ENCODE measurements at regions not wholly inside any gene's neighbourhood (a gene's known extent, or its start where the extent isn't known, plus 50 kb on each side); places are given as distances from the start of the nearest gene placed in this dataset.

DNA sequence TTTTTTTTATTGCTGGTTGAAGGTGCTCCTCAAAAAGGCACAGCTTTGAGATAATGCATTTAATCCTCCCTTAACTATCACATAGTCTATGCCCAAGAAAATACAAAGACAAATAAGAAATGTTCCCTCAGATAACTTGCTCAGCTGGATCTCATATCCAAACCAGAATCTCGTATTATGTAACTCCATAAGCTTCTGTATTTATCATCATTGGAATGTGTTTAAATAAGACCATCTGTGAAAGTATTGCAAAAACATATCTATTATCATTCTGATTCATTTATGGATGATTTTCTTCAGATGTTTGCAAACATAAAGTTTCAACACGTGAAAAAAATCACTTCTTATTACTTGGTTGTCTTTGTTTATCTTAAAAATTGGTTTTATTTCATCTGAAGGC lies 190.9 kb downstream of the IRS2 start:
- DNase-seq (ENCODE audit: low read depth) = peak; percentile 77

DNA sequence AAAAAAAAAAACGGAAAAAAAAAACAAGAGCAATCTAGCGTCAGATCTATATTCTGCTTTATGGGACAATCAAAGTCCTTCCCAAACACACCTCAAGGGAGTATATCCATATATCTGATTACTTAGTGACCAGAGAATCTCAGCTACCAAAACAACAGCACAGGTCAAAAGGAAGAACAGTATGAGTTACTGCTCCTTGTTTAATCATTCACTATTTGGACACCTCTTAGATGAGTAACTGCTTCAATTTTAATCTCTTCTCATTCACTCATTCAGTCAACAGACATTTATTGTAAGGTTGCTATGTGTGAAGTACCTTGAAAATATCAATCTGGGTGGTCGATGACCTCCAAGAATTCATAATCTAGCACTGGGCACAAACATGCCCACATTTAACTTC lies 193.2 kb downstream of the IRS2 start:
- no peak for DNase-seq (ENCODE audit: low read depth)

DNA sequence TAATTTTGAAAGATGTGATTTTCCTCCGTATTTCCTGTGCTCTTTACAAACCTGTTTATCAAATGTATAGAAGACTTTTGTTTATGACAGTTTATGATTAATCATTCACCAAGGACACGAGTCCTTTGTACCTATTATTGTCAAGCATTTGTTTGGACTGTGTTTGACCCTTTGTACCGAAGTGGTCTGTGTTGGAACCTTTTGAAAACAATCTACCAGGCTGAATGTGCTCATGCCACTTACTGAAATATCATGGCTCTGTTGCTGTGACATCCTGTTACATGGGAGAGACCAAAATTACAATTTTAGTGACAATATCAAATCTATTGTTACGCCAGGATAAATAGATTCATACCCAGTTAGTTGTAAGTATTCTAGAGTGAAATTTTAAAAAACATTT lies 193.6 kb downstream of the IRS2 start:
- no peak for DNase-seq (ENCODE audit: low read depth)

DNA sequence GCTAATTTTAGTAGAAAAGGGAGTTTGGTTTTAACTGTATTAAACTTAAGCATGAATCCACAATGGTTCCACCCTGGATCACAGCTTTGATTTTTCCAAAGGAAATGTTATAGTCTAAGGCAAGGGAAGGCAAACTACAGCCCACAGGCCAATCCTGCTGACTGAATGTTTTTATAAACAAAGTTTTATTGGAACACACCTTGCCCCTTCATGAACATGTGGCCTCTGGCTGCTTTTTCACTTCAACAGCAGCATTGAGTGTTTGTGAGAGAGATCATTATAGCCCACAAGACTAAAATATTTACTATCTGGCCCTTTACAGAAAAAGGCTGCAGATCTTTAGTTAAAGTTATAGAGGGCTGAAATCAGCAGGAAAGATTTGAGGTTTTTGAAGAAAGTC lies 198.7 kb downstream of the IRS2 start:
- DNase-seq (ENCODE audit: low read depth) = no peak

DNA sequence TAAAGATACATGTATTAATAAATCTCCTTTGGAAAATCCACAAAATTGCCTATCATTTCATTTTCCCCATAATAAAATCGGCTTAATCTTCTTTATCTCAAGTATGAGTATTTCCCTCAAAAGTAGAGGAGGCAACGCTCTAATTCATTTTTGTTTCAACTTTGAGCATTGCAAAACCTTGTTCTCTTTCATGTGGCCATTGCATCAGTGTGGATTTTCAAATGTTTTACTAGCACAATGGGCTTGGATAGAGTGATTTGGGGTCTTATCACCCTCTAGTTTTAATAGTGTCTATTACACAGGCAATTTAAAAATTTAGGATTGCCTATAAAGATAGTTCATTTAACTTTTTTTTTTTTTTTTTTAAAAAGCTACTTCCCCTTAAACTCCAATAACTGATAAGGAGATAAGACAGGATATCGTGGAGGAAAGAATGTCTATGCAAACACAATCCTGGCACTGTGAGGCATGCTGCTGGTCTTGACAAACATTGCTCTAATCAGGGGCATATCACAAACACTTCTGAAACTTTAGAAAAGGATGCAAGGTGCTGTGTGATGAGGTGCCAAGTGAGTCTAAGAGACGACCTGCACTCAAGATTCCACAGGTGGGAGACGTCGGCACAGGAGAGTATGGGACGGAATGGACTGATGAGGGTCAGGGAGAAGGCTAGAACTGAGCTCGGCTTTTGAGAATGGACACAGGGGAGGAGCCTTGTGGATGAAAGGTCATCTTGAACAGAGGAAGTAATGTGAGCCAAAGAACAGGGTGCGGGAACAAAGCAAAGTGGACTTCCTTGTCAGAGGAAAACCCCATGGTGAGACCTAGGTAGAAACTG lies 199.7 kb downstream of the IRS2 start:
- DNase-seq (ENCODE audit: low read depth) = no peak

DNA sequence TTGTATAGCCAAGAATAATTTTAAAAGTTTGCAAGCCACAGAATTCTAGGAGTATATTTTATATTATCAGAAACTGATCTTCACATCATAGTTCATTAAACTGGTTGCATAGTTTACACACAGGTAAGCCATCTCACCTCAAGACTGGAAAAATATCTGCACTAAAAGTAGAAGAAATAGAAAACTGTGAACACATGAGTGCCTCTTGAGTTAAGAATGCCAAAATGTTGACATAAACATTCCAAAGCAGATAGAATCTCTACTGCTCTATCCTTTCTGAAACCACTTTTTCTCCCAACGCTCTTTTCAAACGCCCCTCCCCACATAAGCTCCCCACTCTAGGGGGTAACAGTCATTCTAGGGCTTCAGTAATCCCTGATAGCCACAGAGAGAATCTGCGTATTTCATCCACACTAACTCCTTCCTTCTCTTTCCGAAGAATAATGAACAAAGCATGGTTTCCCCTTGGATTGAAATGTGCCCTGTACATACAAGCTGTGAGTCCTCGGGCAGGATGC lies 201.5 kb downstream of the IRS2 start:
- no peak for DNase-seq (ENCODE audit: low read depth)

DNA sequence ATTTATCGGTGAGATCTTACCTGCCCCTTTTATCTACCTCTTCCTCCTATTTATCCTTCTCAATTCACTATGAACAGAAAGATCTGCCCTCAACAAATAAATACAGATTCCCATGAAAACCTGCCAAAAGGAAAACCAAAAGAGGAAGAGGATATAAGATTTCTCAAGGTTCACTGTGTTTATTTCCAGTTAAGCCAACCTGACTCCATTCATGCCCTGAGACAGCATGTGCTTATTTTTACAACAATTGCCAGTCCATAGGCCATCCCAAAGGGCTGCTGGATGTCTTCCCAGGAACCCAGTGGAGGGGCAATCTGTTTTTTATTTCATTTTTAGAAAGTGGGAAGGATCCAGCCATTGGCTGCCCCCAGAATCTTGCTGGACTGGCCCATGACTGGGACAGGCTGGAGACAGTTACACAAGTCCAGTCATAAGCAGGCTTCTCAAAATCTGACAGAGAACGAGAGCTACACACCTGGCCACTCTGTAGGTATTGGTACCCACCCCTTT lies 209.1 kb downstream of the IRS2 start:
- DNase-seq (ENCODE audit: low read depth) = no peak

DNA sequence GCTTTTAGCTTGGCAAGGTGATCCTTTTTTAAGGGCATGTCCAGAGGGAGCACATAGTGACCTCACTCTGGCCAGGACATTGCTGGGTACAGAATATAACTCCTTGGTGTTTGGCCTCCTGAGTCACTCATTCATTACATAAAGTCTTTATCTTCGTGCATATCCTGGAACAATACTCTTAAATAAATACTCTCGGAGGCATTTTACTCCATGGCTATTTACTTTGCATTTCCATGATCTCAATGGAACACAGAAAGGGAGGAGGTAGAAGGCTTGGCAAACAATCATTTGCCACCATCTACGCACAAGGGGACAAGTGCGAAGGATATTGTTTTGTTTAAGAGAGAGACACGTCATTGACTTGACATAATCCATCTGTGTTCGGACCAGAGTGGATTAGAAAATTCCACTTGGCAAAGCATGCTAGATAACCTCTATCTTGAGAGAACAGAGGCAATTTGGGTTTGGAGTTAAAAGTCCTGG lies 210.0 kb downstream of the IRS2 start:
- no peak for DNase-seq (ENCODE audit: low read depth)

DNA sequence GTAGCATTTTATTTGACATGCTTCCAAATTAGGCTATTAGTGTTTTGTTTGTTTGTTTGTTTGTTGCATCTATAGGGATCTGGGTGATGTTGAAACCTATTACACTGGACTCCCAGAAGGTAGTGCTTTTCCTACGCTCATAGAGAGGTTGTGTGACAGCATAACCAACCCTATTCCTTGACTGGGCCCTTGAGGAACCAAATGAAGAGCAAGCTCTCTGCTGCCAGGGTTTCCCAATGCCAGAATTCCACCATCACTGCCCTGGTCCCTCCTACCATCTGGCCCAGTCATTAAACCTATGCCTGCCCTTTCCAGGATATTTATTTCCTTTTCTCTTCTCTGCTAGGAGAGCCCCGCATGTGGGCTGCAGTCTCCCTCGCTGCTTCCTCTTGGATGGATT lies 210.6 kb downstream of the IRS2 start:
- no peak for DNase-seq (ENCODE audit: low read depth)

DNA sequence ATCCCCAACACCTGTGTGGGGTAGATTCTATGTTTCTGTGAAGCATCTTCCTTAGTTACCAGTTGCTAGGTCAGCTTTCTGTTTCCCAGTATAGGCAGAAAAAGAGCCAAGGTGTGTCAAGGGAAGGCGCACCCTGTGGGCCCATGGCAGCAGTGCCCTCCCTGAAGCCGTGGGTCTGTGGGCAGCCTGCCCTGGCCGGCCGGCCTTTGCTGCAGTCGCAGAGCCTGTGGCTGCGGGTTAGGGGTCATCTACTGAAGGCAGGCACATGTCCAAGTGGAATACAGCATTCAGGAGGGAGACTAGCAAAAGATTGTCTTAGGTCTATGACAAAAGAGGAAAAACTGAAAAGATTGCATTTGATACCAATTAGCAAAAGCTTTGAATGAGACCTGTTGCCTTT lies 214.0 kb downstream of the IRS2 start:
- no peak for DNase-seq (ENCODE audit: low read depth)

DNA sequence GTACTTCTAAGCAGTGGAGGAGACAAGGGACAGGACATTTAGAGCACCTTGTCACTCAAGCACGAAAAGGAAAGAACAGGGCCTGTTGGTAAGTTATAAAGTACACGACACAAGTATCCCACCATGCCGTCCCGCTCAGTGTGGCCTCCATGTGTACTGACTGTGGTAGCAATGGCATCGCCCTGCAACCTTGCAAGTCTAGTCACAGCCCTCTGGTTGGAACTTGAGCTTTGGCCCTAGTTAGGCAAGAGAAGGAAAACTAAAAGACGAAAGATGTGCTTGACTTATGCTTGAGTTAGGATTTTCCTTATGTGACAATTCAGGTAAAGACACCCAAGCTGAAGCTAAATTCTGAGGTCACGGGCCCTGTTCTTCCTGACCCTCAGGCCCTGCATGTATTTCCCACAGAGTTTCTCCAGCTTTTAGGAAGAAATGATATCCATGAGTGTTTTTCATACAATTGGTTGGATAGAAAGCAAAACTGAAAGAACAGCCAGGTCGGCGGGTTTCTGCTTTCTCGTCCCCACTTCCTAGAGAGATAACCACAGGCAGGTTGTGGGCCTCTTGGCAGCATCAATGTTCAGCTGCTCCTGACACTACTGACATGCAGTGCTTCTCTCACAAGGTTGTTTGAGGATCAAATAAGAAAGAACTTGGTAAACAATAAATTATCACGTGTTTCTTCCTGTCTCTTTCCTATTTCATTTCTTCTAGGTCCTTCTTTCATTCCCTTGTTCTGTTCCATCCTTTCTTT lies 216.2 kb downstream of the IRS2 start:
- DNase-seq (ENCODE audit: low read depth) = no peak

DNA sequence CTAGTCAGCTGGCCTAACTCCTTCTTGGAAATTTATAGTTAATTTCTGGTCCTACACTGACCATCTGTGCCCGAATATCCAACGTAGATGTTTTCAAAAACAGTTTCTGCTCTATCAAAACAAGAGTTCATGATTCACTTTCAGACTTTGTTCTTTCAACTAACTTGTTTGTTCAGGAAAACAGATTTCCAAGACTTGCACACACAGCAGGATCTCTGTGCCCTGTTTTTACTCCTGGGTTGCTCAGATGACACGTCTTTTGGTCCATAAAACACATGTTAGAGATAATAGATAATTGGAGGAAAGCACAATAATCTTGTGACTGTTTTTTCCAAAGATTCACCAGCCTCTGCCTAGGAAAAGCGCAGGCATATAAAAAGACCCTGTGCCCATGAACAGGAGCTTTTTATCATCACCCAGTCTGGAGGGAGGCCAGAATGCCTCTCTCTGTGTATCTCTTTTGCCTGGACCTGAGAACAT lies 218.0 kb downstream of the IRS2 start:
- DNase-seq (ENCODE audit: low read depth) = no peak

DNA sequence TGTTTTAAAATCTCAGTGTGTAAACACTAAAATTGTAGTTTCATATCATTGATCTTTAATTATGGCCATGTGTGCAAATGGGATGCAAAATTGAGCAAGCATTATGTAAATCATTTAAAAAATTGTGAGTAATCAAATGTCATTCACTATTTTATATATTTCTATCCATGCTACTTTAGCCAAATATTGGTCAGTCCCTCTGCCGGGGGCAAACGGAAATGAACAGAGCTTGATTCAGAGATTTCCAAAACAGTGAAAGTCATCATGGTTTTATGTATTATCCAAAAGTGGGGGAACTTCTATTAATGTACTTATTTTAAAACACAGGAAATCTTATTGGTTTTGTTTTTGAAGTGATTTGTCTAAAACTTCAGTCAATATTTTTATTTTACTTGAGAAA lies 219.1 kb downstream of the IRS2 start:
- DNase-seq (ENCODE audit: low read depth) = peak; percentile 4

DNA sequence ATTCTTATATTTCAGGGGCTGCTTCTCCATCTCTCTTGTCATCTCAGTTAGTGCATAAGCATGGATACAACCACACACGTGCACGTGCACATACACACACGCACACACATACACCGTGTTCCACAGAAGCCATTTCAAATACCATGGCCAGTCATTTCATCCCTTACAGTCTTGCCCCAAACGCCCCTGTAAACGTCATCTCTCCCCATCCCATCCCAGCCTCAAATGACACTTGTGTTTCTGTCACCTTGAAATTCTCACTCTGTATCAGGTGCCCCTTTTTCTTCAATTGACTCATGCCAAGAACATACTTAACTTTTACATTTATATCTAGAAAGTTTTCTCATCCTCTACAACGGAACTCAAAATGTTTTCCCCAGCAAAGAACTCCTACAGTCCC lies 220.5 kb downstream of the IRS2 start:
- DNase-seq (ENCODE audit: low read depth) = no peak

DNA sequence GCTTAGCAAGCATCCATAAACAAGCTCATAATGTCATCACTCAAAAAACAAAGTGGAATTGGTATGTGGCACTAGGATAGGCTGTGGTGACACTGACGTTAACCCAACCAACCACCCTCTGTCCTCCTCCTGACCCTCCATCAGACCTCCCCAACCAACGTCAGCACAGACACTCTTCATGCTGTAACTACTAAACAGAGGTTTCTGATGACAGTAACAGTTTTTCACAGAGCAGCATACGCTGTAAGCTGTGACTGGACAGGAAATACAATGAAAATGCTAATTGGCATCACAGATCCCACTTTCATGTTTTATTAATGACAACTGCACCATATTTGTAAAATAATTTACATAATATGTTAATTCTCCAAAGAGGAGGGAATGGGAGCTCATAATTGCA lies 238.0 kb downstream of the IRS2 start:
- no peak for DNase-seq (ENCODE audit: low read depth)

DNA sequence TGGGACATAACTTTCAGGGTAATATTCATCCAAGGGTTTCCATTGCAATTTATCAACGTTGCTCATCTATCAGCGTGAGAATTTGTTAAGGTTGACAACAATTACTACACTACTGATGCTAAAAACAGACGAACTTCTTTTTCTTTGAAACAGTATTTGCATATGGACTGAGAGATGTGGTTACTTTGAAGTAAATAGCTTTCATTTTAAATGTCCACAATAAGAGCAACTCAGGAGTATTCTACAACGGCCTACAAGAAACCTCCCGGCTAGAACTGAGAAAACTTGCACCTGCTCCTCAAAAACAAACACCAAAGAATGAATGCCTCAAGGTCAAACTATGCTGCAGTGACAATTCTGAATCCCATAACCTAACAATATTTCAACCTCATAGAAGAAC lies 238.4 kb downstream of the IRS2 start:
- no peak for DNase-seq (ENCODE audit: low read depth)

DNA sequence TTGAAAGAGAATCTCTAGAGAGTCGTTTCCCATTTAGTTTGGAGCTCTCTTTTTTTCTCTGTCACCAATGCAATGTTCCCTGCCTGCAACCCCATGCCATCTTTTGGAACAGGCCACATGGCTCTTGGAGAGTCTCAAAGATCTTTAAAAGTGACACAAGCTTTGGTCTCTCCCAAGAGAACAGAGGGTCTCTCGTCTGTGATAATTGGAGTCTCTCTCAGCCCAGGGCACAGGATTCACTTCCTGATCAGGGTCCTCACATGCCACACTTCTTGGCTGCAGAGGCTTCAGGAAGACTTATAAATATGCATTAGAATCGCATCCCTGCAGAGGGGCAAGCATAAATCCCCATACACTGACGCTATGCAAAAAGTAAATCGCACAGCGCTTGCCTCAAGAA lies 240.5 kb downstream of the IRS2 start:
- DNase-seq (ENCODE audit: low read depth) = no peak

DNA sequence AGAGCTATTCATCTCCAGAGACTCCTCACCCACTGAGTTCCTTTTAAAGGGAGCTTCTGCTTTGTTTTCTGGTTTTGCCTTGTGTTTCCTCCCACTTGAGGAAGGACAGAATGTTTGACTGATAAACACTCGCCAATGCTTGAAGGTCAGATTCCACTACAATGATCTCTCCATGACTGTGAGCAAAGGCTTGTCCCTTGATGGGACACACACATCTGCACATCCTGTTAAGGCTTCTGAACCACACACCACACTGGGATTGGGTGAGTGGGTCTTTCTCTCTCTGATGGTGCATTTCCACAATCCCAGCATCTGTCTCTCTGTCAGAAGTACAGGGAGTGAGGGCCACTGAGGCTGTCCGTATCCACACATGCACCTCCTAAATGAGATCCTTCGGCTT lies 245.3 kb downstream of the IRS2 start:
- no peak for DNase-seq (ENCODE audit: low read depth)

DNA sequence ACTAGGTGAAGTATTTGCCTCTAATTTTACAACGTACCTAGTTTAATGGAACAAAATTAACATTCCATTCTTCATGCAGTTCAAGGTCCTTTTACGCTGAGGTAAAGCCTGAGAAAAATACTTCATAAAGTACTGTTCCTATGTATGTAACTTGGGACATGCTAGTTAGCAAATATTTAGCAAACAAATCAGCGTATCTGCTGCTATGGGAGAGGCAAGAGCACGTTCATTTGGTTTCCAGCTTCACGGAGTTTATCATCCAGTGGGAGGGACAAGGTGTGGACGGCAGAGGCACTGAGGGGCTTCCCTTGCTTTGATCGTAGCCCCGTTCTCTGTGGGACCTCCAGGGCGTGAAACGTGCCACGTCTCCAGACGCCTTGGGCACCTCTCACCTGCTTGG lies 248.8 kb downstream of the IRS2 start:
- no peak for DNase-seq (ENCODE audit: low read depth)

DNA sequence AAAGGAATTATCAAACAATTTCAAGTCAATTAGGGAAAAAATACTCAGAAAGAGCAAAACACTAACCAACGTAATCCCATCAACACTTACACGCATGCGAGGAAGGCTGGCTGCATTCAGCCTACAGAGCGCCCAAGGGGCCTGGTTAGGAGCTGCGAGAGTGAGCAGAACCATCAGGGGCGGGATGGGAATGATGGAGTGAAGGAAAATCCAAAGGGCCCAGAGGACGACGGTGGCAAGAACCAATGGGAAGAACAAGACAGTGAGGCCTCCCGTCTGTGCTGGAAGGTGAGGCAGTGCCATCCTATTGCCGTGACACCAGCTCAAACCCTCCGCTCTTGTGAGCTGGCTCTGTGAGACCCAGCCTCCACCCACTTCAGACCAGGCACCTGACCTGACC lies 253.0 kb downstream of the IRS2 start:
- DNase-seq (ENCODE audit: low read depth) = no peak

DNA sequence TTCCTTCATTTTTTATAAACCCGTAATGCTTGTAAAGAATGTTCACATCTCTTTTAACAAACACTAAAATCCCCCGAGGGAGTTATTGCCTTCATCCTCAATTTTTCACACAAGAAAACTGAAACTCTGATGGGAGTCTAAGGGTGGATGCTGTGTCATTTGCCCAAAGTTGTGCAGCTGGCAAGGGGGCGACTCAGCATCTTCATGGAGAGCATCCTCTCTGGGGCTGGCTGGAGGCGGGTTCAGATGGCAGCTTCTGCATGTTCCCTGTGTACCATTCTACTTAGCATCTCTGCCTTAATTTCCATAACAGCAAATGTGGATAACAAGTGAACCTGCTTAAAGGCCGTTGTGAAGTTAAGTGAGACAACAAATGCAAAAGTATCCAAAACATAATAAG lies 256.4 kb downstream of the IRS2 start:
- no peak for DNase-seq (ENCODE audit: low read depth)

DNA sequence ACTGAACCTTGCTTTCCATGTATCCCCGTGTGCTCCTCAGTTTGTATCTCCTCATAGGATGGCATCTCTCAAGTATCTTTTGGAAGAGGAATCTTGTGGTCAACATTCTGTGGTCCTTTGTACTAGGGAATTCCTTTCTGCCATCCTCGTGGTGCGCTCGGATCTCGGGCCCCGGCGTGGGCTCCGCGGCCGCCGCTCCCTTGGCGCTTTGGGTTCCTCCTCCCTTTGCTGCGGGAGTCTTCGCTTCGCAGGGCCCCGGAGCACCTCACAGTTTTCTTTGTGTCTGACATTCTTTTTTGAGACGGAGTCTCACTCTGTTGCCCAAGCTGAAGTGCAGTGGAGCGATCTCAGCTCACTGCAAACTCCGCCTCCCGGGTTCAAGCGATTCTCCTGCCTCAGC lies 264.7 kb downstream of the IRS2 start:
- no peak for DNase-seq (ENCODE audit: low read depth)

DNA sequence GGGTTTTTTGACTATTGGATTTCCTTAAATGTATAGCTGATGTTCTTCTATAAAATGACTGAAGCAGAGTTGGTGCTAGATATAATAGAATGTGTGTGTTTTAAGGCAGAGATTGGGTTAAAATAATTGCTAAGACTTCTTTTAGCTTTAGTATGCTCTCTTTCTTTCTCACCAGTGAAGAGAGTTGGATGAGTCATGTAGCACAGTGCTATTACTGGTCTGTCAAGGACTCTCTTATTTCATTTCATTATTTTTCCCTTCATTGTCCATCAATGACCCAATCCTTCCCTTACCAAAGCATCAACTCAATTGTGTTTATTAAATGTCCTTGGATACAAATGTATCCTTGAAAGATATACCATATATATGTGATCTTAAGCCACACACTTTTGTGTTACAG lies 268.9 kb downstream of the IRS2 start:
- no peak for DNase-seq (ENCODE audit: low read depth)

Measured in fibroblast of gingiva (primary cell).